ENCODE measurements at regions not wholly inside any gene's neighbourhood (a gene's known extent, or its start where the extent isn't known, plus 50 kb on each side); places are given as distances from the start of the nearest gene placed in this dataset.

- TF ChIP-seq CTCF (IDR thresholded peaks at IDR 0.05) (no peak), POLR2A (IDR thresholded peaks at IDR 0.05) (no peak)
Measured at GRCh38 chr2:223165423-223166214, 113.6 kb downstream of the KCNE4 start.
